ENCODE measurements at regions not wholly inside any gene's neighbourhood (a gene's known extent, or its start where the extent isn't known, plus 50 kb on each side); places are given as distances from the start of the nearest gene placed in this dataset.

- H3K9ac ChIP-seq (ENCODE audit: low read length): no peak overlapping the region
Measured at GRCh38 chr4:24024157-24024556, 134.3 kb upstream of the PPARGC1A start.

GRCh38 chr4:24015782-24016181 lies 125.9 kb upstream of the PPARGC1A start:
- intact Hi-C loops (cut with micrococcal nuclease): no loop called here
- H3F3A ChIP-seq (ENCODE audit: low read length, unreplicated experiment): no peaks in the 10 kb centered on the region
- TF ChIP-seq CTCF (conservative IDR thresholded peaks at IDR 0.05; ENCODE audit: low read depth, low read length): no peak
- no peak for TF ChIP-seq EZH2phosphoT487 (IDR thresholded peaks at IDR 0.05; ENCODE audit: borderline replicate concordance, low read length)
- TF ChIP-seq EZH2 (IDR thresholded peaks at IDR 0.05; ENCODE audit: low read length, unreplicated experiment): no peak
- no peaks in the 10 kb centered on the region for H3K79me2 ChIP-seq (ENCODE audit: low read length)
- H3K9me2 ChIP-seq (replicated peaks; ENCODE audit: low read length): no peaks in the 10 kb centered on the region
- H3K27ac ChIP-seq (ENCODE audit: low read length): no peak overlapping the region
- DNase-seq (no peak), ATAC-seq (no peak)
- ChIA-PET CTCF (no interaction called here), POLR2A (ENCODE audit: unreplicated experiment) (no interaction called here)
- no TSS peak for BruUV-seq (replicated peaks)
- H3K36me3 ChIP-seq (ENCODE audit: low read depth, low read length): no peaks in the 10 kb centered on the region
- no peaks in the 10 kb centered on the region for H3K9me3 ChIP-seq (ENCODE audit: low read length)
- H4K20me1 ChIP-seq (ENCODE audit: low read length): no peaks in the 10 kb centered on the region
- no peaks in the 10 kb centered on the region for H3K4me1 ChIP-seq (ENCODE audit: insufficient read depth, low read length)
- H3K4me3 ChIP-seq (ENCODE audit: low read length): no peak overlapping the region
- no peak overlapping the region for H2AFZ ChIP-seq (ENCODE audit: low read length)
- no peak overlapping the region for H3K9ac ChIP-seq (ENCODE audit: low read length)
- H3K27me3 ChIP-seq (ENCODE audit: low read length): no peaks in the 10 kb centered on the region
- no peak overlapping the region for H3K4me2 ChIP-seq (ENCODE audit: low read length)

More at GRCh38 chr4:24024157-24024556, 134.3 kb upstream of the PPARGC1A start:
- no TSS peak for BruUV-seq (replicated peaks)
- CTCF ChIA-PET: no interaction called here
- TF ChIP-seq EZH2 (IDR thresholded peaks at IDR 0.05; ENCODE audit: low read length, unreplicated experiment) (no peak), EZH2phosphoT487 (IDR thresholded peaks at IDR 0.05; ENCODE audit: borderline replicate concordance, low read length) (no peak), CTCF (conservative IDR thresholded peaks at IDR 0.05; ENCODE audit: low read depth, low read length) (no peak)
- Histone ChIP-seq H3K9me2 (replicated peaks; ENCODE audit: low read length) (no peaks in the 10 kb centered on the region), H3K4me2 (ENCODE audit: low read length) (no peak overlapping the region), H3K36me3 (ENCODE audit: low read depth, low read length) (no peaks in the 10 kb centered on the region), H4K20me1 (ENCODE audit: low read length) (no peaks in the 10 kb centered on the region), H3F3A (ENCODE audit: low read length, unreplicated experiment) (no peaks in the 10 kb centered on the region), H3K27ac (ENCODE audit: low read length) (no peak overlapping the region), H3K4me1 (ENCODE audit: insufficient read depth, low read length) (no peaks in the 10 kb centered on the region), H3K27me3 (ENCODE audit: low read length) (no peaks in the 10 kb centered on the region), H3K9me3 (ENCODE audit: low read length) (no peaks in the 10 kb centered on the region), H2AFZ (ENCODE audit: low read length) (no peak overlapping the region), H3K79me2 (ENCODE audit: low read length) (no peaks in the 10 kb centered on the region), H3K4me3 (ENCODE audit: low read length) (no peak overlapping the region)
- intact Hi-C loops (cut with micrococcal nuclease): no loop called here
- DNase-seq (no peak), ATAC-seq (no peak)
- POLR2A ChIA-PET (ENCODE audit: unreplicated experiment): no interaction called here

- H3K4me1 ChIP-seq (ENCODE audit: insufficient read depth, low read length): no peaks in the 10 kb centered on the region
- no peaks in the 10 kb centered on the region for H3F3A ChIP-seq (ENCODE audit: low read length, unreplicated experiment)
- H3K79me2 ChIP-seq (ENCODE audit: low read length): no peaks in the 10 kb centered on the region
- H3K9me3 ChIP-seq (ENCODE audit: low read length): no peaks in the 10 kb centered on the region
- BruUV-seq (replicated peaks): no TSS peak
- no peaks in the 10 kb centered on the region for H3K9me2 ChIP-seq (replicated peaks; ENCODE audit: low read length)
- no peak overlapping the region for H2AFZ ChIP-seq (ENCODE audit: low read length)
- H3K27ac ChIP-seq (ENCODE audit: low read length): no peak overlapping the region
- H3K4me2 ChIP-seq (ENCODE audit: low read length): no peak overlapping the region
- H3K4me3 ChIP-seq (ENCODE audit: low read length): no peak overlapping the region
- no peak overlapping the region for H3K9ac ChIP-seq (ENCODE audit: low read length)
- H3K27me3 ChIP-seq (ENCODE audit: low read length): peaks cover 2% of the 10 kb centered on the region; the same call in 1 of the 2 replicates
- H3K36me3 ChIP-seq (ENCODE audit: low read depth, low read length): no peaks in the 10 kb centered on the region
- intact Hi-C loops (cut with micrococcal nuclease): no loop called here
- CTCF ChIA-PET: no interaction called here
- POLR2A ChIA-PET (ENCODE audit: unreplicated experiment): no interaction called here
- ATAC-seq (no peak), DNase-seq (no peak)
- TF ChIP-seq EZH2 (IDR thresholded peaks at IDR 0.05; ENCODE audit: low read length, unreplicated experiment): no peak
- no peak for TF ChIP-seq CTCF (conservative IDR thresholded peaks at IDR 0.05; ENCODE audit: low read depth, low read length)
- TF ChIP-seq EZH2phosphoT487 (IDR thresholded peaks at IDR 0.05; ENCODE audit: borderline replicate concordance, low read length): no peak
- H4K20me1 ChIP-seq (ENCODE audit: low read length): no peaks in the 10 kb centered on the region
Measured at GRCh38 chr4:24013668-24014422, 124.0 kb upstream of the PPARGC1A start.
